ENCODE measurements at regions not wholly inside any gene's neighbourhood (a gene's known extent, or its start where the extent isn't known, plus 50 kb on each side); places are given as distances from the start of the nearest gene placed in this dataset.

DNA sequence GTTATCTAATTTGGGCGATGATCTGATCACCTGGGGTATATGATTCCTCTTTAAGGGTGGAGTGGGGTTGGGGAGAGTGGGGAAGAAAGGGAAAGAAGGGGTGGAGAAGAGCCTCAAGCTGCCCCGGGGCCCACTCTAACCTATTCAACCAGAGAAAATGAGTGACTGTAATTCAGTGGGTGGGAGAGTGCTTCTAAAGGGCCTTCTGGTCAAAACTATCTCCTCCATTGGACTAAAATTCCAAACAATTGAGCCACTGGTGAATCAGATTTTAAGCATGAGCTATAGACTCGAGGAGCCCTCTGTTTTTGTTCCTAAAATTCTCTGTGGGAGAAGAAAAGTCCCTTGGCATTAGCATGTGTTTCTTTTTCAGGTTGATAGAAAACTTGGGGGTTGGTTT, 296.8 kb downstream of the CLIC5 start:
- TF ChIP-seq POLR2AphosphoS5 (IDR thresholded peaks at IDR 0.05; ENCODE audit: low read depth, low read length) (no peak), TAF1 (IDR thresholded peaks at IDR 0.05; ENCODE audit: borderline replicate concordance, insufficient read depth, low read length) (no peak), FOXP2 (optimal IDR thresholded peaks at IDR 0.05; ENCODE audit: borderline replicate concordance, extremely low read depth, extremely low read length, insufficient read depth) (no peak), SIN3A (IDR thresholded peaks at IDR 0.05; ENCODE audit: borderline replicate concordance, insufficient read depth, low read length) (no peak)
- TF ChIP-seq, protein P1, sequence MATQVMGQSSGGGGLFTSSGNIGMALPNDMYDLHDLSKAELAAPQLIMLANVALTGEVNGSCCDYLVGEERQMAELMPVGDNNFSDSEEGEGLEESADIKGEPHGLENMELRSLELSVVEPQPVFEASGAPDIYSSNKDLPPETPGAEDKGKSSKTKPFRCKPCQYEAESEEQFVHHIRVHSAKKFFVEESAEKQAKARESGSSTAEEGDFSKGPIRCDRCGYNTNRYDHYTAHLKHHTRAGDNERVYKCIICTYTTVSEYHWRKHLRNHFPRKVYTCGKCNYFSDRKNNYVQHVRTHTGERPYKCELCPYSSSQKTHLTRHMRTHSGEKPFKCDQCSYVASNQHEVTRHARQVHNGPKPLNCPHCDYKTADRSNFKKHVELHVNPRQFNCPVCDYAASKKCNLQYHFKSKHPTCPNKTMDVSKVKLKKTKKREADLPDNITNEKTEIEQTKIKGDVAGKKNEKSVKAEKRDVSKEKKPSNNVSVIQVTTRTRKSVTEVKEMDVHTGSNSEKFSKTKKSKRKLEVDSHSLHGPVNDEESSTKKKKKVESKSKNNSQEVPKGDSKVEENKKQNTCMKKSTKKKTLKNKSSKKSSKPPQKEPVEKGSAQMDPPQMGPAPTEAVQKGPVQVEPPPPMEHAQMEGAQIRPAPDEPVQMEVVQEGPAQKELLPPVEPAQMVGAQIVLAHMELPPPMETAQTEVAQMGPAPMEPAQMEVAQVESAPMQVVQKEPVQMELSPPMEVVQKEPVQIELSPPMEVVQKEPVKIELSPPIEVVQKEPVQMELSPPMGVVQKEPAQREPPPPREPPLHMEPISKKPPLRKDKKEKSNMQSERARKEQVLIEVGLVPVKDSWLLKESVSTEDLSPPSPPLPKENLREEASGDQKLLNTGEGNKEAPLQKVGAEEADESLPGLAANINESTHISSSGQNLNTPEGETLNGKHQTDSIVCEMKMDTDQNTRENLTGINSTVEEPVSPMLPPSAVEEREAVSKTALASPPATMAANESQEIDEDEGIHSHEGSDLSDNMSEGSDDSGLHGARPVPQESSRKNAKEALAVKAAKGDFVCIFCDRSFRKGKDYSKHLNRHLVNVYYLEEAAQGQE (IDR thresholded peaks at IDR 0.05; ENCODE audit: insufficient read depth in 1 of 2, low read depth in 2 of 2, low read length in 2 of 2), result no peak

DNA sequence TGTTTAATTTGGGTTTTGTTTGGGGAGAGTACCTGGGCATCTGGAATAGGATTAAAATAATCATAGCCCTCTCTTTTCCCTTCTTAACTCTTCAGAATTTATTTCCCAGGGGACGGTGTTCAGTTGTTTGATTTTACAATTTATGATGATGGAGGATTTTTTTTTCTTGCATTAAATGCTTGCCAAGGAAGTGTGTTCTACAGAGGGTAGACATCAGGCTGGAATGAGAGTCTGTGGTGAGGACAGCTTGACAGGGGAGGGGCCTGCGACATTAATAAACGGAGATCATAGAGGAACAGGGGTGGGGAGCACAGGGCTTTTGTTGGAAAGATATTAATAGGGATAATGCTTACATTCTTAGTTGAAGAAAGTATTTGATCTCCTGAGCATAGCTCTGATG, 297.5 kb downstream of the CLIC5 start:
- TF ChIP-seq FOXP2 (optimal IDR thresholded peaks at IDR 0.05; ENCODE audit: borderline replicate concordance, extremely low read depth, extremely low read length, insufficient read depth) (no peak), SIN3A (IDR thresholded peaks at IDR 0.05; ENCODE audit: borderline replicate concordance, insufficient read depth, low read length) (no peak), TAF1 (IDR thresholded peaks at IDR 0.05; ENCODE audit: borderline replicate concordance, insufficient read depth, low read length) (no peak), POLR2AphosphoS5 (IDR thresholded peaks at IDR 0.05; ENCODE audit: low read depth, low read length) (no peak)
- TF ChIP-seq, protein P1 (IDR thresholded peaks at IDR 0.05; ENCODE audit: insufficient read depth in 1 of 2, low read depth in 2 of 2, low read length in 2 of 2), result no peak

DNA sequence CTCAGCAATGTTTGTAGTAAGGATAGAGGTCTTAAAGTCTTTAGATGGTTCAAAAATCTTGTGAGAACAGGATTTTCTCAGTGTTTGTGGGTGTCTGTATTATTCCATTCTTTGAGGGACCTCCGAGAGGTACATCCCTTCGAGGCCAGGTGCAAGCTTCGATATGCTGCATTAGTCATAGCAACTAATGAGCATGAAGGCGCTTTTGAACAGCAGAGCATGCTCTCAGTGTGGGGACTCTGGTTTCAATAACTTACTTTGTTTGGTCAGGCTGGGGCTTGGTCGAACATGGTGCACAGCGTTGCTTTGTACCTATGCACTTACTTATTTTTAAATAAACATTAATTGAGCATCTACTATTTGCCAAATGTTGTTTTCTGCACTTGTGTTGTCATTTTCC, 297.9 kb downstream of the CLIC5 start:
- TF ChIP-seq POLR2AphosphoS5 (IDR thresholded peaks at IDR 0.05; ENCODE audit: low read depth, low read length) (no peak), FOXP2 (optimal IDR thresholded peaks at IDR 0.05; ENCODE audit: borderline replicate concordance, extremely low read depth, extremely low read length, insufficient read depth) (no peak), TAF1 (IDR thresholded peaks at IDR 0.05; ENCODE audit: borderline replicate concordance, insufficient read depth, low read length) (no peak), SIN3A (IDR thresholded peaks at IDR 0.05; ENCODE audit: borderline replicate concordance, insufficient read depth, low read length) (no peak)
- TF ChIP-seq, protein P1 (IDR thresholded peaks at IDR 0.05; ENCODE audit: insufficient read depth in 1 of 2, low read depth in 2 of 2, low read length in 2 of 2), result no peak

DNA sequence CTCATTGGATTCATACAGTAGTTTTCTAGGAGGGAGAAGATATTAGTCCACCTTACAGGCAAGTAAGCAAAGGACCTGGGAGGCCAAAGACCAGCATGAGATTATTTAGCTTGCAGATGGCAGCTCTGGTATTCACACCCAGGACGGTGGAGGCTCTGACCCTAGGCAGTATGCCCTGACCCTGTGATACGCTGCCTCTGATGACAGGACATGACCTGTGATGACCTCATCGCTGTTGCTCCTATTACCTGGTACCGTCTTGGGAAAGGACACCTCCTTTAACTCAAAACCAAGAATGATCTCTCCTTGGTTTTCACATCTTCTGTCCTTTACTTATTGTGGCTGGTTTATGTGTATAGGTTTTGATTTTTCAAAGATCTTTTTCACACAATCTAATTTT, 298.6 kb downstream of the CLIC5 start:
- TF ChIP-seq SIN3A (IDR thresholded peaks at IDR 0.05; ENCODE audit: borderline replicate concordance, insufficient read depth, low read length) (no peak), POLR2AphosphoS5 (IDR thresholded peaks at IDR 0.05; ENCODE audit: low read depth, low read length) (no peak), TAF1 (IDR thresholded peaks at IDR 0.05; ENCODE audit: borderline replicate concordance, insufficient read depth, low read length) (no peak), FOXP2 (optimal IDR thresholded peaks at IDR 0.05; ENCODE audit: borderline replicate concordance, extremely low read depth, extremely low read length, insufficient read depth) (no peak)
- TF ChIP-seq, protein P1 (IDR thresholded peaks at IDR 0.05; ENCODE audit: insufficient read depth in 1 of 2, low read depth in 2 of 2, low read length in 2 of 2), result no peak

DNA sequence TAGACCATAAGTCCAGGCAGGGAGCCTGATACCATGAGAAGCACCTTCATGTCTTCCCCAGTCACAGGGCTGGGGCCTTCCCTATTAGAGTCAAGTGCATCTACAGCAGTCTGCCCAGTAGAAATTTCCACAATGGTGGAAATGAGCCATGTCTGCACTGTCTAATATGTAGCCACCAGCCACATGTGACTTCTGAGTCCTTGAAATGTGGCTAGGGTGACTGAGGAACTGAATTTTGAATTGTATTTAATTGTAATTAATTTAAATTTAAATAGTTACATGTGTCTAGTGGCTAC, 300.2 kb downstream of the CLIC5 start:
- TF ChIP-seq SIN3A (IDR thresholded peaks at IDR 0.05; ENCODE audit: borderline replicate concordance, insufficient read depth, low read length), result no peak
- TF ChIP-seq, protein P1 (IDR thresholded peaks at IDR 0.05; ENCODE audit: insufficient read depth in 1 of 2, low read depth in 2 of 2, low read length in 2 of 2), result no peak
